ENCODE measurements at regions not wholly inside any gene's neighbourhood (a gene's known extent, or its start where the extent isn't known, plus 50 kb on each side); places are given as distances from the start of the nearest gene placed in this dataset.

DNA sequence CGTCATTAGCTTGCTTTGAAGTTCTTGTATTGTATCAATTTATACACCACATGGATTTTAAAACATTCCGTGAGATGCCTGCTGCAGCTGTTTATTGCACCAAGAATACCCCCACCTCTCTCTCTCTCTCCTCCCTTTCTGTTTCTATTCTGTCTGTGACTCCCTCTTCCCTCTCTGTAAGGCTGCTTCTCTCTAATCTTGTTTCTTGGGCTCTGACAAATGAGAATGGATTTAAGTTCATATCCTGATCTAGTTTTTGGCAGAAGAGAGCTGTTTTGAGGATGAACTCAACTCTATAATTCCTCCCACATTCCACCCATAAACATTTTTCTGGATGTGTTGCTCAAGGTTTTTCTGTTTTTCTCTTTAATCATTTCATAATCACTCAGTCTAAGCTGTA lies 144.3 kb upstream of the FRY start:
- ATAC-seq = no peak
- Mint-ChIP-seq H3K4me1 (peaks cover 6 to 14% of the 10 kb centered on the region in 2 donors), H3K36me3 (no peaks in the 10 kb centered on the region), H3K27me3 (ENCODE audit: low read depth in 2 of 2) (no peaks in the 10 kb centered on the region), H3K4me3 (no peak overlapping the region), H3K27ac (no peak overlapping the region), H3K9me3 (no peaks in the 10 kb centered on the region)
- H3K4me3 ChIP-seq (ENCODE audit: low read length) = no peak overlapping the region
- no peak for DNase-seq
- no peaks in the 10 kb centered on the region for H3K4me1 ChIP-seq (ENCODE audit: control insufficient read depth, insufficient read depth, low read length)
- TF ChIP-seq, protein P1, sequence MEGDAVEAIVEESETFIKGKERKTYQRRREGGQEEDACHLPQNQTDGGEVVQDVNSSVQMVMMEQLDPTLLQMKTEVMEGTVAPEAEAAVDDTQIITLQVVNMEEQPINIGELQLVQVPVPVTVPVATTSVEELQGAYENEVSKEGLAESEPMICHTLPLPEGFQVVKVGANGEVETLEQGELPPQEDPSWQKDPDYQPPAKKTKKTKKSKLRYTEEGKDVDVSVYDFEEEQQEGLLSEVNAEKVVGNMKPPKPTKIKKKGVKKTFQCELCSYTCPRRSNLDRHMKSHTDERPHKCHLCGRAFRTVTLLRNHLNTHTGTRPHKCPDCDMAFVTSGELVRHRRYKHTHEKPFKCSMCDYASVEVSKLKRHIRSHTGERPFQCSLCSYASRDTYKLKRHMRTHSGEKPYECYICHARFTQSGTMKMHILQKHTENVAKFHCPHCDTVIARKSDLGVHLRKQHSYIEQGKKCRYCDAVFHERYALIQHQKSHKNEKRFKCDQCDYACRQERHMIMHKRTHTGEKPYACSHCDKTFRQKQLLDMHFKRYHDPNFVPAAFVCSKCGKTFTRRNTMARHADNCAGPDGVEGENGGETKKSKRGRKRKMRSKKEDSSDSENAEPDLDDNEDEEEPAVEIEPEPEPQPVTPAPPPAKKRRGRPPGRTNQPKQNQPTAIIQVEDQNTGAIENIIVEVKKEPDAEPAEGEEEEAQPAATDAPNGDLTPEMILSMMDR (IDR thresholded peaks at IDR 0.05) = no peak
- no peaks in the 10 kb centered on the region for H3K9me3 ChIP-seq (ENCODE audit: control insufficient read depth, insufficient read depth, low read length)
- no peak overlapping the region for H3K27ac ChIP-seq (ENCODE audit: low read length)
- 95% methylated on average over 2 of the region's 2 CpGs for WGBS (ENCODE audit: insufficient coverage)
- no peaks in the 10 kb centered on the region for H3K36me3 ChIP-seq (ENCODE audit: control insufficient read depth, insufficient read depth, low read length)
- intact Hi-C loops (cut with micrococcal nuclease) = no loop called here
- no peaks in the 10 kb centered on the region for H3K27me3 ChIP-seq (ENCODE audit: control insufficient read depth, insufficient read depth, low read length)

DNA sequence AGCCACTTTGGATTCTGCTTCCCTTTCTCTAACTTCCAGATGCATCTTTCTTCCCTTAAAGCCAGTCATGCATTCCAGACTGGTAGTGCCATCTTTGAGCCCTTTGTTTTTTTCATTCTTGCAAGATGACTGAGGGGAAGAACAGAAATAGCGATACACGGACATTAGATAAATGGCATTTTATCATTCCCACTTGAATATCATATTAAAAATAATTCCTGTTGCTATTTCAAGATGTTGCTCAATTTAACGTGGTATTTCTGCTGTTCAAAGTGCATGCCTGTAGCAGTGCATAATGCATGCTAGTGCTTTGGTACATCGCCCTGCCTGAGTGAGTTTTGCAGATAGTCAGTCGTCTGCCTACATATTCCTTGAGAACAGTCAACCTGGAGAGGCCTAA lies 140.6 kb upstream of the FRY start:
- Histone ChIP-seq H3K27ac (ENCODE audit: low read length) (no peak overlapping the region), H3K4me1 (ENCODE audit: control insufficient read depth, insufficient read depth, low read length) (no peaks in the 10 kb centered on the region), H3K27me3 (ENCODE audit: control insufficient read depth, insufficient read depth, low read length) (no peaks in the 10 kb centered on the region), H3K36me3 (ENCODE audit: control insufficient read depth, insufficient read depth, low read length) (no peaks in the 10 kb centered on the region), H3K4me3 (ENCODE audit: low read length) (no peak overlapping the region), H3K9me3 (ENCODE audit: control insufficient read depth, insufficient read depth, low read length) (no peaks in the 10 kb centered on the region)
- intact Hi-C loops (cut with micrococcal nuclease) = no loop called here
- WGBS (ENCODE audit: insufficient coverage) = 94% methylated on average over 5 of the region's 5 CpGs
- TF ChIP-seq, protein P1 (IDR thresholded peaks at IDR 0.05) = no peak
- ATAC-seq (no peak), DNase-seq (no peak)
- Mint-ChIP-seq H3K27ac (no peak overlapping the region), H3K27me3 (ENCODE audit: low read depth in 2 of 2) (no peaks in the 10 kb centered on the region), H3K4me1 (peaks cover 15 to 21% of the 10 kb centered on the region in 2 donors), H3K9me3 (no peaks in the 10 kb centered on the region), H3K4me3 (no peak overlapping the region), H3K36me3 (no peaks in the 10 kb centered on the region)

DNA sequence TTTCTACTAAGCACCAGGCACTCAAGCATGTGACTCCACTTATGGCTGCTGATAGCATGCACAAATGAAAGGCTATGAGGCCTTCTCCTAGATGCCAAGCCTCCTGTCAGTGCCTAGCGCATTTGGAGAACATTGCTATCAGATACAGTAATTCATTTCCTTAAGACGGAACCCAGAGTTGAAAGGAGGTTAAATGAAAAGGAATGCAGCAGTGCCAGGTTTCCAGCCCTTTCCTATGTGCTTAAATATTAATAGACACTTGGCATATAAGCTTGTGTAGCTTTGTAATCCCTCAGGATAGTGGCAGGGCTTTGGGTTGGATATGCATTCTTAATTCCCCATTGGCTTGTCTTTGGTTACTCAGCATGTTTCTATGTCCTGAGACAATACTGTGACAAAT lies 140.1 kb upstream of the FRY start:
- Mint-ChIP-seq H3K4me1 (peaks cover 20 to 24% of the 10 kb centered on the region in 2 donors), H3K36me3 (no peaks in the 10 kb centered on the region), H3K27ac (no peak overlapping the region), H3K27me3 (ENCODE audit: low read depth in 2 of 2) (no peaks in the 10 kb centered on the region), H3K4me3 (no peak overlapping the region), H3K9me3 (no peaks in the 10 kb centered on the region)
- no peak for DNase-seq
- no peaks in the 10 kb centered on the region for H3K27me3 ChIP-seq (ENCODE audit: control insufficient read depth, insufficient read depth, low read length)
- H3K36me3 ChIP-seq (ENCODE audit: control insufficient read depth, insufficient read depth, low read length) = no peaks in the 10 kb centered on the region
- WGBS (ENCODE audit: insufficient coverage) = 81% methylated on average over 2 of the region's 2 CpGs
- ATAC-seq = no peak
- no peaks in the 10 kb centered on the region for H3K9me3 ChIP-seq (ENCODE audit: control insufficient read depth, insufficient read depth, low read length)
- H3K4me1 ChIP-seq (ENCODE audit: control insufficient read depth, insufficient read depth, low read length) = peaks cover 3% of the 10 kb centered on the region
- no peak overlapping the region for H3K4me3 ChIP-seq (ENCODE audit: low read length)
- H3K27ac ChIP-seq (ENCODE audit: low read length) = no peak overlapping the region
- intact Hi-C loops (cut with micrococcal nuclease) = no loop called here
- TF ChIP-seq, protein P1 (IDR thresholded peaks at IDR 0.05) = no peak

DNA sequence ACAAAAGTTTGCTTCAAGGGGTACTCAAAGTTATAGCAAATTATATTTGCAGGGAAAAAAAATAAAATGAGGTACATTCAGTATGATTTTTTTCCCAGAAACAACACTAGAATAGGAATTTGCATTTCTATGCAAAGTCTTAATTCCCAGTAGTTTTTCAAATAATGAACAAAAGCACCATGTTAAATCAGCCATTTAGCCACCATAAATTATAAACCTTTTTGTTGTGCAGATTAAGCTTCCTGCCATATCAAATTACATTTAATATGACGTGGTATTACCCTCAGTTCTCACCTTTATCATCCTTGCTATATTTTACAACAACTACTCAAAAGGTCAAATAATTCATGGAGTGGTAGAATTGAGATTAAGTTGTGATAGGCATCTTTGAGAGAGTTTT lies 136.6 kb upstream of the FRY start:
- Histone ChIP-seq H3K4me1 (ENCODE audit: control insufficient read depth, insufficient read depth, low read length) (peaks cover 15% of the 10 kb centered on the region), H3K27ac (ENCODE audit: low read length) (no peak overlapping the region), H3K36me3 (ENCODE audit: control insufficient read depth, insufficient read depth, low read length) (no peaks in the 10 kb centered on the region), H3K4me3 (ENCODE audit: low read length) (no peak overlapping the region), H3K9me3 (ENCODE audit: control insufficient read depth, insufficient read depth, low read length) (no peaks in the 10 kb centered on the region), H3K27me3 (ENCODE audit: control insufficient read depth, insufficient read depth, low read length) (no peaks in the 10 kb centered on the region)
- H3K4me3 Mint-ChIP-seq = no peak overlapping the region
- TF ChIP-seq, protein P1 (IDR thresholded peaks at IDR 0.05) = no peak
- H3K27me3 Mint-ChIP-seq (ENCODE audit: low read depth in 2 of 2) = no peaks in the 10 kb centered on the region
- no peaks in the 10 kb centered on the region for H3K9me3 Mint-ChIP-seq
- ATAC-seq (no peak), DNase-seq (no peak)
- H3K36me3 Mint-ChIP-seq = no peaks in the 10 kb centered on the region
- intact Hi-C loops (cut with micrococcal nuclease) = no loop called here
- H3K27ac Mint-ChIP-seq = no peak overlapping the region
- no CpG with 5 or more reads among the region's 1 CpG for WGBS (ENCODE audit: insufficient coverage)
- H3K4me1 Mint-ChIP-seq = peaks cover 33 to 44% of the 10 kb centered on the region in 2 donors

All from natural killer cell (primary cell).